ENCODE measurements at regions not wholly inside any gene's neighbourhood (a gene's known extent, or its start where the extent isn't known, plus 50 kb on each side); places are given as distances from the start of the nearest gene placed in this dataset.

DNA sequence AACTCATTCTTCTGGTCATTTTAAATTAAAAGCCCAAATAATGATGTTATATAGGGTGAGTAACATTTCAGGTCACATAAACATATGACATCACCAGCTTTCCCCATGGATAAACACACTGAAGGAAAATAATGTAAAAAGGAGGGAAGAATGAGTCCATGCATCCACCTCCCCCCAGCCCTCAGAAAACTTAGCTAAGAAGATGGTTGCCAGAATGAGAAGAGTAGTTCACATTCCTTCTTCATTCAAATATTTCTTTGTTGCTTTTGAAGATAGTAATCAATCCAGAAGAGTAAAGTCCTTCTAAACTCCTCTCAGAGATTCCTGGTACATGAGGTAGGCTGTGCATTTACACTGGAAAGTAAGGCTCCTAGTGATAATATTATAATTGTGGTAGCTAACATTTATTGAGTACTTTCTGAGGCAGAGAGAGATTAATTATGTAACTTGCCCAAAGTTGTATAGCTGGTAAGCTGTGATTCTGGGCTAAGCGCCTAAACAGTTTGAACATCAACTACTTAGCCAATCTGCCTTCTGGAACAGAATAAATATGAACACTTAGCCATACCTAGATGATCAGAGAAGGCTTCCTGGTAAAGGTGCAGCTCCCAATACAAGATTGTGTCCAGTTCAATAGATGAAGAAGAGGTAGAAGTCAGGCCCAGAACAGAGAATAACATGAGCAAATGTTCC is 256.7 kb upstream of the FN1 start (continued):
- TF ChIP-seq, protein P1, sequence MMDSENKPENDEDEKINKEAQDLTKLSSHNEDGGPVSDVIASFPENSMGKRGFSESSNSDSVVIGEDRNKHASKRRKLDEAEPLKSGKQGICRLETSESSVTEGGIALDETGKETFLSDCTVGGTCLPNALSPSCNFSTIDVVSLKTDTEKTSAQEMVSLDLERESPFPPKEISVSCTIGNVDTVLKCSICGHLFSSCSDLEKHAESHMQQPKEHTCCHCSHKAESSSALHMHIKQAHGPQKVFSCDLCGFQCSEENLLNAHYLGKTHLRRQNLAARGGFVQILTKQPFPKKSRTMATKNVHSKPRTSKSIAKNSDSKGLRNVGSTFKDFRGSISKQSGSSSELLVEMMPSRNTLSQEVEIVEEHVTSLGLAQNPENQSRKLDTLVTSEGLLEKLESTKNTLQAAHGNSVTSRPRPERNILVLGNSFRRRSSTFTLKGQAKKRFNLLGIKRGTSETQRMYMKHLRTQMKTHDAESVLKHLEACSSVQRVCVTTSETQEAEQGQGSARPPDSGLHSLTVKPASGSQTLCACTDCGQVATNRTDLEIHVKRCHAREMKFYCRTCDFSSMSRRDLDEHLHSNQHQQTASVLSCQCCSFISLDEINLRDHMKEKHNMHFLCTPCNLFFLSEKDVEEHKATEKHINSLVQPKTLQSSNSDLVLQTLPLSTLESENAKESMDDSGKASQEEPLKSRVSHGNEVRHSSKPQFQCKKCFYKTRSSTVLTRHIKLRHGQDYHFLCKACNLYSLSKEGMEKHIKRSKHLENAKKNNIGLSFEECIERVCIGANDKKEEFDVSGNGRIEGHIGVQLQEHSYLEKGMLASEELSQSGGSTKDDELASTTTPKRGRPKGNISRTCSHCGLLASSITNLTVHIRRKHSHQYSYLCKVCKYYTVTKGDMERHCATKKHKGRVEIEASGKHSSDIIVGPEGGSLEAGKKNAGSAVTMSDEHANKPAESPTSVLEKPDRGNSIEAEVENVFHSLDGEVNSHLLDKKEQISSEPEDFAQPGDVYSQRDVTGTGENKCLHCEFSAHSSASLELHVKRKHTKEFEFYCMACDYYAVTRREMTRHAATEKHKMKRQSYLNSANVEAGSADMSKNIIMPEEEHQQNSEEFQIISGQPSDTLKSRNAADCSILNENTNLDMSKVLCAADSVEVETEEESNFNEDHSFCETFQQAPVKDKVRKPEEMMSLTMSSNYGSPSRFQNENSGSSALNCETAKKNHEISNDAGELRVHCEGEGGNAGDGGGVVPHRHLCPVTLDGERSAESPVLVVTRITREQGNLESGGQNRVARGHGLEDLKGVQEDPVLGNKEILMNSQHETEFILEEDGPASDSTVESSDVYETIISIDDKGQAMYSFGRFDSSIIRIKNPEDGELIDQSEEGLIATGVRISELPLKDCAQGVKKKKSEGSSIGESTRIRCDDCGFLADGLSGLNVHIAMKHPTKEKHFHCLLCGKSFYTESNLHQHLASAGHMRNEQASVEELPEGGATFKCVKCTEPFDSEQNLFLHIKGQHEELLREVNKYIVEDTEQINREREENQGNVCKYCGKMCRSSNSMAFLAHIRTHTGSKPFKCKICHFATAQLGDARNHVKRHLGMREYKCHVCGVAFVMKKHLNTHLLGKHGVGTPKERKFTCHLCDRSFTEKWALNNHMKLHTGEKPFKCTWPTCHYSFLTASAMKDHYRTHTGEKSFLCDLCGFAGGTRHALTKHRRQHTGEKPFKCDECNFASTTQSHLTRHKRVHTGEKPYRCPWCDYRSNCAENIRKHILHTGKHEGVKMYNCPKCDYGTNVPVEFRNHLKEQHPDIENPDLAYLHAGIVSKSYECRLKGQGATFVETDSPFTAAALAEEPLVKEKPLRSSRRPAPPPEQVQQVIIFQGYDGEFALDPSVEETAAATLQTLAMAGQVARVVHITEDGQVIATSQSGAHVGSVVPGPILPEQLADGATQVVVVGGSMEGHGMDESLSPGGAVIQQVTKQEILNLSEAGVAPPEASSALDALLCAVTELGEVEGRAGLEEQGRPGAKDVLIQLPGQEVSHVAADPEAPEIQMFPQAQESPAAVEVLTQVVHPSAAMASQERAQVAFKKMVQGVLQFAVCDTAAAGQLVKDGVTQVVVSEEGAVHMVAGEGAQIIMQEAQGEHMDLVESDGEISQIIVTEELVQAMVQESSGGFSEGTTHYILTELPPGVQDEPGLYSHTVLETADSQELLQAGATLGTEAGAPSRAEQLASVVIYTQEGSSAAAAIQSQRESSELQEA (CRISPR knock-in tag; IDR thresholded peaks at IDR 0.05; ENCODE audit: not compliant biosample characterization), result no peak
- TF ChIP-seq, protein P2, sequence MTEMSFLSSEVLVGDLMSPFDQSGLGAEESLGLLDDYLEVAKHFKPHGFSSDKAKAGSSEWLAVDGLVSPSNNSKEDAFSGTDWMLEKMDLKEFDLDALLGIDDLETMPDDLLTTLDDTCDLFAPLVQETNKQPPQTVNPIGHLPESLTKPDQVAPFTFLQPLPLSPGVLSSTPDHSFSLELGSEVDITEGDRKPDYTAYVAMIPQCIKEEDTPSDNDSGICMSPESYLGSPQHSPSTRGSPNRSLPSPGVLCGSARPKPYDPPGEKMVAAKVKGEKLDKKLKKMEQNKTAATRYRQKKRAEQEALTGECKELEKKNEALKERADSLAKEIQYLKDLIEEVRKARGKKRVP (CRISPR knock-in tag; IDR thresholded peaks at IDR 0.05), result no peak
- TF ChIP-seq TBL1XR1 (IDR thresholded peaks at IDR 0.05; ENCODE audit: borderline replicate concordance, low read length, partially characterized antibody) (peak; percentile 41), NFRKB (IDR thresholded peaks at IDR 0.05) (no peak), HOXA9 (CRISPR knock-in tag; IDR thresholded peaks at IDR 0.05; ENCODE audit: borderline replicate concordance) (no peak), ASH2L (IDR thresholded peaks at IDR 0.05; ENCODE audit: insufficient read length, low read depth, low read length) (peak; percentile 76), RARA (CRISPR knock-in tag; IDR thresholded peaks at IDR 0.05) (peak; percentile 23; the same call in 1 of the 2 replicates), FOXA1 (IDR thresholded peaks at IDR 0.05) (no peak), FOXA1 (CRISPR knock-in tag; IDR thresholded peaks at IDR 0.05) (peak; percentile 21; the same call in 1 of the 2 replicates)
- TF ChIP-seq, protein P3, sequence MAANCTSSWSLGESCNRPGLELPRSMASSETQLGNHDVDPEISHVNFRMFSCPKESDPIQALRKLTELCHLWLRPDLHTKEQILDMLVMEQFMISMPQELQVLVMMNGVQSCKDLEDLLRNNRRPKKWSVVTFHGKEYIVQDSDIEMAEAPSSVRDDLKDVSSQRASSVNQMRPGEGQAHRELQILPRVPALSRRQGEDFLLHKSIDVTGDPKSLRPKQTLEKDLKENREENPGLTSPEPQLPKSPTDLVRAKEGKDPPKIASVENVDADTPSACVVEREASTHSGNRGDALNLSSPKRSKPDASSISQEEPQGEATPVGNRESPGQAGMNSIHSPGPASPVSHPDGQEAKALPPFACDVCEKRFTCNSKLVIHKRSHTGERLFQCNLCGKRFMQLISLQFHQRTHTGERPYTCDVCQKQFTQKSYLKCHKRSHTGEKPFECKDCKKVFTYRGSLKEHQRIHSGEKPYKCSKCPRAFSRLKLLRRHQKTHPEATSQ (CRISPR knock-in tag; IDR thresholded peaks at IDR 0.05; ENCODE audit: borderline replicate concordance), result no peak
- TF ChIP-seq, protein P4, sequence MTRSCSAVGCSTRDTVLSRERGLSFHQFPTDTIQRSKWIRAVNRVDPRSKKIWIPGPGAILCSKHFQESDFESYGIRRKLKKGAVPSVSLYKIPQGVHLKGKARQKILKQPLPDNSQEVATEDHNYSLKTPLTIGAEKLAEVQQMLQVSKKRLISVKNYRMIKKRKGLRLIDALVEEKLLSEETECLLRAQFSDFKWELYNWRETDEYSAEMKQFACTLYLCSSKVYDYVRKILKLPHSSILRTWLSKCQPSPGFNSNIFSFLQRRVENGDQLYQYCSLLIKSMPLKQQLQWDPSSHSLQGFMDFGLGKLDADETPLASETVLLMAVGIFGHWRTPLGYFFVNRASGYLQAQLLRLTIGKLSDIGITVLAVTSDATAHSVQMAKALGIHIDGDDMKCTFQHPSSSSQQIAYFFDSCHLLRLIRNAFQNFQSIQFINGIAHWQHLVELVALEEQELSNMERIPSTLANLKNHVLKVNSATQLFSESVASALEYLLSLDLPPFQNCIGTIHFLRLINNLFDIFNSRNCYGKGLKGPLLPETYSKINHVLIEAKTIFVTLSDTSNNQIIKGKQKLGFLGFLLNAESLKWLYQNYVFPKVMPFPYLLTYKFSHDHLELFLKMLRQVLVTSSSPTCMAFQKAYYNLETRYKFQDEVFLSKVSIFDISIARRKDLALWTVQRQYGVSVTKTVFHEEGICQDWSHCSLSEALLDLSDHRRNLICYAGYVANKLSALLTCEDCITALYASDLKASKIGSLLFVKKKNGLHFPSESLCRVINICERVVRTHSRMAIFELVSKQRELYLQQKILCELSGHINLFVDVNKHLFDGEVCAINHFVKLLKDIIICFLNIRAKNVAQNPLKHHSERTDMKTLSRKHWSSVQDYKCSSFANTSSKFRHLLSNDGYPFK (CRISPR knock-in tag; IDR thresholded peaks at IDR 0.05; ENCODE audit: borderline replicate concordance), result no peak

All from HepG2 (cell line).